HG03103 (cell line): ENCODE measurements at regions not wholly inside any gene's neighbourhood (a gene's known extent, or its start where the extent isn't known, plus 50 kb on each side); places are given as distances from the start of the nearest gene placed in this dataset.

Experiments
- ATAC-seq: cut with Tn5 transposase; IDR thresholded peaks from one replicate; pipeline ENCODE4 v1.9.1; 2021; ENCODE audit warnings: low read depth; ENCODE audit not compliant: unreplicated experiment

DNA sequence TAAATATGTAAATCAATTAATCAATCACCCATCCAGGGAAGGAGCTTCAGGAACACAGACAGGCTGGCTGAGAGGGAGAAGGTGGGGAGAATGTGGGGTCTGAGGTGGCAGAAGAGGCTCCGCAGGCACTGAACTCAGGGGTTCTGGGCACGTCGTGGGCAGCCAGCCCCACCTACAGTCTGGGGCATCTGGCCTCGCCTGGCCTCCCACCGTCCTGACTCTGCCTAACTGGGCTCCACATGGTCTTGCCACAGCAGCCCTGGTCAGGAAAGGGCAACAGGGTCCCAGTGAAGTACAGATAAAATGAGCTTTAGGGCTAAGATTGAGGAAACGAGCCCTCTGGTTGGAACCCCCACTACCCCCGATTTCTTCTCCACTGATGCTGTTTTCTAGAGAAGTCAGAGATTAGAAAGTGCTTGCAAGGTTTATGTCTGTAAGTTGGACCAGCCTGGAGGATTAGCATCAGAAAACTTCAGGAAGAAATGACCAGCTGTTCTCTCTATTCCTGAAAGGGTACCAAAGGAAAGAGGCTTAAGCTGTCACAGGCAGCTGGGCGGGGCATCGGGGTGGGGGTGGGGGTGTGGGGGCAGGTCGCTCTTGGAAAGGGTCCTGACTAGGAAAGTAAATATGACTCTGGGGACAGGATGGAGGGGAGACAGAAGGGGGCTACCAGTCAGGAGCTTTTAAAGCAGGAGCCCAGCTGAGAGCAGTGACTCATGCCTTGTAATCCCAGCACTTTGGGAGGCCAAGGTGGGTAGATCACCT is 261.7 kb downstream of the BUD13 start:
- ATAC-seq, result no peak

DNA sequence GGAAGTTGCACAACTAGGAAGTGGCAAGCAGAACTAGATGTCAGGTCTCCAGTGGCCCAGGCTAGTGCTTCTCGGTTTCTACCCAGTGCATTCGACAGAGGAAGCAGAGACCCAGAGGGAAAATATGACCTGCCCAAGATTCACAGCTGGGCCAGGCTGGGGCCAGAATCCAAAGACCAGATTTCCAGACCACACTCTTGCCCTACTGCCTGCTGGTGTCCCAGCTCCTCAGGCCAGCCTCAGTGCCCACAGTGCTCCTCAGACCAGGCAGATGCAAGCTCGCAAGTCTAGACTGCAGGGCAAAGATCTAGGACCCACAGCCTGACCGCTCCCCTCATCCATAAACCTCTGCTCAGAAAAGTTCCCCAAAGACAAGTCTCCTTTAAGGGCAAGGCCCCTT is 262.6 kb downstream of the BUD13 start:
- no peak for ATAC-seq

DNA sequence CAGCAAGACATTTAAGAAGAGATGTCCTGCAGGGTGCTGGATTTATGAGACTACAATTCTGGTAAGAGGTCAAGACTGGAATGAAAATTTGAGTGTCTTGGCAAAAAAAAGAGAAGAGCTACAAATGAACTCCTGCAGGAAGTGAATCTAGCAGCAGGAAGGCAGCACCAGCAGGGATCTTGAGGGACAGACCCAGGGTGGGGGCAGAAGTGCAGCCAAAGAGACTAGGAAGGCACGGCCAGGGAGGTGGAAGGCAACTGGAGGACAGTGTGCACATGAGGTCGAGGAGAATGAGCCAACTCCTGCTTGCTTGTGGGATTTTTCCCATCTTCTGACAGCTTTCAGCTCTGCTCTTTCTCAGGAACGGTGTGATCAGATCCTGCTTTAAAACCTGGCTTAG is 263.2 kb downstream of the BUD13 start:
- no peak for ATAC-seq

DNA sequence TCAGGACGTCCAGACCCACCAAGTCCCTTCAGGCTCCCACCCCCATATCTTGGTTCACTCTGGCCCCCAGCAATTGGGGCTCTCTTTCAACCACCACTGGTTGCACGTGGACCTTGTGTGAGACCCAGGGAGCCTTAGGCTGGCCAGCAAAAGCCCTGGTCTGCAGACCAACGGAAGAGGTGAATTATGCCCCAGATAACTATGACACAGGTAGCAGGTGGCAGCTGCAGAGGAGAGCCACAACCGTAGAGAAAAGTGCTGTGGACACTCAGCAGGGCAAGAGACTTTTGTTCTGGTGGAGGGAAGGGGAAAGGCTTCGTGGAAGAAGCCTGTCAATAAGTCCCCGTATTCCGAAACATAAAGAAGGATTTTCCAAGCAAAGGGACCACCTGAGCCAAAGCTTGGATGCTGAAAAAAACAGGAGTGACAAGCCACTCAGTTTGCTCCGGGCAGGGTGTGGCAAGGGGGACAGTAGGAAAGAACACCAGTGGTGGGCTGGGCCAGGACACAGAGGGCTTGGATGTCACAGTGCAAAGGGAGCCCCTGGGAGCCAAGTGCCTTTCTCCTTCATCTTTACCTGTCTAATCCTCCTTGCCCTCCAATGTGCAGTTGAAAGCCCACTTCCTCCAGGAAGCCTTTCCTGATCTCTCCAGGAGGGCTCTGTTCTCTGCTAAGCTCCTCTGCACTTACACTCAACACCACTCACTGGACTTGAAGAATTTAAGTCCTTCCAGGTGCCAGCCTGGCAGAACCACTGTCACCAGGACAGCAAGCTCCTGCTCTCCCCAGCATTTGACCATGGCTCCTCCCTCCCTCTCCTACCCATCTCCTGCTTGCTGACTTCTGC is 264.7 kb downstream of the BUD13 start:
- no peak for ATAC-seq

DNA sequence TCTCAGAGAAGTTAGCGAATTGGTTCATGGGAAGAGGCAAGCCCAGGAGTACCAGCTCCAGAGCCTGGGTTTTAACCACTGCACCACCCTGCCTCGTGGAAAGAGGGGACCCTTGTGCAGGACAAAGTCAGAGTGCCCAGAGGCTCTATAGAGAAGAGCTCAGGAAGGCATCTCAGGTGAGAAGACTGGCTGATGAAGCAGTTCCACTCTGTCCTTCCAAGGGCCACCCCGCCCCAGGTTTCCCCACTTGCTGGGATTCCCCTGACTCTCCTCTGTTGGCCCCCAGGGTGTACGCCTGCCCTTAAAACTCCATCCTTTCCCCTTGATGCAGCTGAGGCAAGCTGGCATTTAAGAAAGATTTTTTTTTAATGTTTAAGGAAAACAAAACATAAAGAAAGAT is 265.8 kb downstream of the BUD13 start:
- ATAC-seq, result no peak

DNA sequence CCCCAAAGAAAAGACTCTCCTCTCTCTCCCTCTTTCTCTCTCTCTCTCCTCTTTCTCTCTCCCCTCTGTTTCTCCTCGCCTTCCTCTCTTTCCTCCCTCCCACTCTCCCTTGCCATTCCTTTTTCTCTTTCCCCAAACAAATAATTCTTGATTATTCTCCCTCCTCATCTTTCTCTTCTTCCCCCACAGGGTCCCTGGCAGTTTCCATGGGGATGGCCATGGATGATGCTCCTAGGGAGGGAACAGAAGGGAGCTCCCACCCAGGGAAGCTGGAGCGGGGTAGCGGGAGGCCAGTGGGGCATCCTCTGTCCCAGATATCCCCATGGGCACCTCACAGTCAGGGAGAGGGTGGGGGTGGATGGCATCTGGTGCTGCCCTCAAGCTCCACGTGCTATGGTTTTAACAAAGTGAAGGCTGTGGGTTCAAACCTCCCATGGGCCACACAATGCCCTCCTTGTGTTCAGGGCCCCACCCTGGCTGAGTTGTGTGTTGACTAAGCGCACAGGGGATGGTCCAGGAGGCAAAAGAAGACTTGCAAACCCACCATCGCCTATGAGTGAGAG is 266.4 kb downstream of the BUD13 start:
- ATAC-seq, result no peak

DNA sequence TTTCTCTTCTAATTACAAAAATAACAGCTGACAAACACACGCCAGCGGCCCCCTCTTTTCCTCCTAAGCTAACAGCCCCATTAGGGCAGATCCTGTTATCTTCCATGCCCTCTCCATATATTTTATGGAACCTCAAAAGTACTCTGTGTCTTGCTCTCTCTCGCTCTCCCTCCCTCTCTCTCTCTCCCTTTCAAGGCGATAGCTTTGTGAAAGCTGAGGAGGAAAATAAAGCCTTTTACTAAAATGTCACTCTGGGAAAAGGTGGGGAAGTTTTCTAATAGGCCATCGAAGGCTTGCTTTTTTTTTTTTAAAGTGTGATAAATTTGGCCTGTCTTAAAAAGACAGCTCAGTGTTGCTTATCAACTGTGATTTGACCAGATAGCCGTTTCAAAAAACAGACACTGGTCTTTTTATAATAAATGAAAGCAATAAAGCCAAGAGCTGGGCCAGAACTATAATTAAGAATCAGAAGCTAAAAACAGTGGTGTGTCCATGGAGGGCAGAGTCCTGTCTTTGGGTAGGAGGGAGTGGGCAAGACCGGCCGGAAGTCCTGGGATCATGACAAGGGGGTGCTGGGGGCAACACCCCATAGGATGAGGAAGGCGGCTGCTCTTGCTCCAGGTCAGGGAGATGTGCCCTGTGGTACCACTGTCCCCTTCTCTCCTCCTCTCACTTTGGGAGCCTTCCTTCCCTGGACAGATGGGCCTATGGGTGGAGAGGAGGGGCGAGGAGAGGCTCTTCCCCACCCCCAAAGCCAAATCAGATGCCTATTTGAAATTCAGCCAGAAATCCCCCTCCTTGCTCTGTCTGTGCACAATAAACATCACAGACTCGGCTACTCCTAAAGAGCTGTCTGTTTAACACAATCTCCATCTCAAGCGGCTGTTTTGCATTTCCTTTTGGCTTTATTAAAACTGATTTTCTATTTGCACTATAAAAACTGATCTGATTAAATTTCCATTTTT is 267.2 kb downstream of the BUD13 start:
- ATAC-seq, result no peak

DNA sequence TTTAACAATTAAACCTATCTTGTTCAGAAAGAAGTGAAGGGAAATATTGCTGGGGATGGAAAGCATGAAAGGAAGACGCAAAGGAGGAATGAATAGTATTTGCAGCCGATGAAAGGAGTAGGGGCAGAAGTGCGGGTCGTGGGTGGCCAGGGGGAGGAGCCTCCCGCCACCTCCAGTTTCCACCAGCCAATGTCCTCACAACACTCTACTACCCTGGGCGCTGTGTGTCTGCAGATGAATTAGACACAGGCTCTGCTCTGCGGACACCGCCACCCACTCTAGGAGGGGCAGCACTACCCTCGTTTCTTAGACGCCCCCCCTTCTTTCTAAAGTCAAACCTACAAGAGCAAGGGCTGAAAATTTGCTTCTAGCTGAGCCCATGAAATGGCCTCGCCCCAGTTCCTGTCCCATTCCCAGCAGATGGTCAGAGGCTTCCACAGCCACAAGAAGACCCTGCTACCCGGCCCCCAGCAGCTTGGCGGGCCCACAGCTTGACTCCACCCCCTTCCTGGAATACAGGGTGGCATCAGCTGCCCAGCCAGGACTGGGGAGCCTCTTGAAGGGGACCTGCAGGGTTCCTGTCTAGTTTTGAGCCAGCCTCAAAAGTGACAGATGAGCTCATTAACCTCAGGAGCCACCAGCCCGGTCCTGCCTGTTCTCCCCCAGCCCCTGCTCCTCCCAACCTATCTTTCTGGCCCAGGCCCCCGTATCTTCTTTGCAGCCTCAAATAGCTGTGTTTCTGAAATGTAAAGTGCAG is 268.1 kb downstream of the BUD13 start:
- no peak for ATAC-seq

DNA sequence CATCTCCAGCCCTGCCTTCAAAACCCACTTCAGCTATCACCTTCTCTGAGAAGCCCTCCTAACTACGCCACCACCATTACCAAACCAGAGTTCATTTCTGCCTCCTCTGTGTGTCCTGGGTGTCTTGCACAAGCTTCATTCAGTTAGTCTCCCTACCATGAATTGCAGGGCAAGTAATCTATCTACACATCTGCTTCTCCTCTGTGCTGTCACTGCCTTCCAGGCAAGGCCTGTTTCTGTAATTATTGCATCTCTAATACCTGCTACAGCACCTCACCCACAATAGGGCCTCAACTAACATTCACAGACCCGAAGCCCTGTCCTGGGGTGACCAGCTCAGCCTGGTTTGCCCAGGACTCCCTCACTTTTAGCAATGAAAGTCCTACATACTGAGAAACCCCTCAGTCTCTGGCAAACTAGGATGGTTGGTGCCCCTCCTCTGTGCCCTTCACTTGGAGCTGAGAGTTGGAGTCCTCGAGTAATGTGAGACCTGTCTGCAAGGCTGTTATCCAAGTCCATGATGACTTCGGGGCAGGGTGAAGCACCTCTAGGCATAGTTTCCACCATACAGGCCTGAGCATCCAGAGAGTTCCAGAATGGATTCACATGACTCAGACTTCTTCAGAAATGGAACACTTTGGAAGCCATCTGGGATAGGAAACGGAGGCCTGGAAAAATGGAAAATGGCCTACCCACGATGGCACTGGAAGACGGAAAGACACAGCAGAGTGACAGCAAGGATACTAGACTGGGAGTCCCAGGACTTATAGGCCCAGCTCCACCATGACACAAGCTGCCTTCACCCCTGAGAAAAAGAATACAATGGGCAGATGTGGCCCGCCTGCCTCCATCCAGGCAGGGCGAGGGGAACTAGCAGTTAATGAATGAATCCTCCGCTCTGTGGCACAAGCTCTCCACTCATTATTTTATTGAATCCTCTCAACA is 269.3 kb downstream of the BUD13 start:
- no peak for ATAC-seq

DNA sequence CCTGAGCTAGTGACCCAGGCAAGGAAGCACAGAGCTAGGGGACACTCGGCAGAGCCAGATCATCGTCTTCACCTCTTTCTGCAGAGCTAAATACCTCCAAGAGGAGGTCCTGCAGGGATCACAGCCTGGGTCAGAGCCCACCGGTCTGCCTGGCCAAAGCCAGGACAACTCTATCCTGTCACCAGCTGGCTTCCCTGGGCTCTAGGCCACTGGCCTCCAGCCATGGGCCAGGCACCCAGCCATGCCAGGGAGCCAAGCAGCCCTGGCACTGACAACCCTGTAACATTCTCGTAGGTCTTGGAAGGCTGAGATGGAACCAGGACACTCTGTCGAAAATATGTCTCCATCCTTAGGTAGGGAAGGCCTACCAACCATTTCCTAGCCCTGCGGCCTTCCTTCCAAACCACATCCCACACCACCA is 270.1 kb downstream of the BUD13 start:
- no peak for ATAC-seq

DNA sequence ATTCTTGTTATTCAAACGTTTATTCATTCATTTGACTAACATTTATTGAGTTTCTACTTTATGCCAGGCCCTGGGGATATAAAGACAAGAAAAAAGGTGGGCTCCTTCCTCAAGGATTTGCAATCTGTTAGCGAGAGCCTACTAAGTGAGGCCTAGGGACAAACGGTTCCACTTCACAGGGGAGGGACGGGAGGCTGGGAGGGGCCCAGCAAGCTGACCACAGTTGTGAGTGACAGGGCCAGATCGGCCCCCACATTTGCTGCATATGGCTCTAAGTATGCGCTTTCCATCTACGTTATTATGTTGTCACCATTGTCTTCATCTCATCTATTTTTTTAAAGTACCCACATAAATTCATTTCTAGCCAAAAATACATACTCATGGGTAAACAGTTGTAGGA is 271.1 kb downstream of the BUD13 start:
- no peak for ATAC-seq

DNA sequence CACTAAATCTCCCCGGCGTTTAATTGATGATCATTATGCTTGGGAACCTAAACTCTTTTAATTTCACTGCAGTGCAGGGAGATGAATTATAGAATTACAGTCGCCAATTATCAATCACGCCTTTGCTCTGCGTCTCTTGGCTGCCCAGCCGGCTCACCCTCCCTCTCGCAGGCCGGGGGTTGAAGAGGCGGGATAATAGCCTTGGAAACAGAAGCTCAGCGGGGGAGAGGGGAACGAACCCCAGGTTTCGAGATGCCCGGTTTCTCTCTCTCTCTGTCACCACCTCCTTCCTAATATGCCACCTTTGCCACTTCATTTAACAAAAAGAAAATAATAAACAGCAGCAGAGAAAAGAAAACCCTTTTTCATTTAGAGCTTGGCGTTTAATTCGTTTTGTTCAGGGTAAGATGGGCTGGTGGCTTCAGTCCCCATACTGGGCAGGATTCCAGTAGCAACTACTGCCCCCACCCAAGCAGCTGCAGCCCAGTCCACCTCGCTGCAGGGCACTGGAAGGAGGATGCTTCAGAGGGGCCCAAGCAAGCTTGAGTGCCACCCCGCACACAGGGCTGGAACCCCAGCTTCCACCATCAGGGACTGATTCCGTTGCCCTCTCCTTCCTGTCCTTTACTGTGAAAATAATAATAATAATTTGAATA is 271.7 kb downstream of the BUD13 start:
- ATAC-seq, result no peak

DNA sequence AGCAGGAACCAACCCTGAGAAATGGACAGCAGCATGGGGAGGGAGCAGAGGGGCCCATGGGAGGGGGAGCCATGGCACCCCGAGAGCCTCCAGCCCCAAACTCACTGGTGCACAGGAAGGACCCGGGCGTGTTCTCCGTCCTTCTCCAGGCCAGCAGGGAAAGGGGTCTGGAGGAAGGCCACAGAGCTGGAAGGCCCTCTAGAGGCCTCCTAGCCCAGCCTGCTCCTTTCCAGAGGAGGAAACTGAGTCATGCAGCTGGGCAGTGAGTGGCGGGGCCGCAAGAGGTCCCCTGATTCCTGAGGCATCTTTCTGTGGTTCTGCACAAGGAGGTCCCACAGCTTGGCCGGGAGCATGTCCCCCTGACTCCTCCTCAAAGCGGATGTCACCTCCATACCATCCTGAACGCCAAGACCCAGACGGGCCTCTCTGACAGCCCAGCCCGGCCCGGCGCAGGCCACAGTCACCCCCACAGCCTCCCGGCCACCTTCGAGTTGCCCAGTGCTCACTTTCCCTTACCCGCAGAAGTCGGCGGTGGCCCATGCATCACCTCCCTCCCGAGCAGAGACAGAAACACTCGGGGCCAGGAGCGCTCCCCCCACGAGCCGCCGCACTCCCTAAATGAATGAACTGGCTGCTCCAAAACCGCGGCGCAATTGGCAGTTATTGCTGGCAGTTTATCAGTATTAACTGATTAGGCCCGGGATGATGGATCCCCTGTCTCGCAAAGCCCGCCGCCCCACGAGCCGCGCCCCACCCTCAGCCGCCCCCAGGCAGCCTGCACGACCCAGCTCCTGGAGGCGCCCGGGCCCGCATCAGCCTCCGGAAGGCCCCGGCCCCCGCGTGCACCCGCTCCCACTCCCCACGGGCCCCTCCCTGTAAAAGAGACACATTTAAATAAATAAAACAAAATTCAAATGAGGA is 272.5 kb downstream of the BUD13 start:
- no peak for ATAC-seq

DNA sequence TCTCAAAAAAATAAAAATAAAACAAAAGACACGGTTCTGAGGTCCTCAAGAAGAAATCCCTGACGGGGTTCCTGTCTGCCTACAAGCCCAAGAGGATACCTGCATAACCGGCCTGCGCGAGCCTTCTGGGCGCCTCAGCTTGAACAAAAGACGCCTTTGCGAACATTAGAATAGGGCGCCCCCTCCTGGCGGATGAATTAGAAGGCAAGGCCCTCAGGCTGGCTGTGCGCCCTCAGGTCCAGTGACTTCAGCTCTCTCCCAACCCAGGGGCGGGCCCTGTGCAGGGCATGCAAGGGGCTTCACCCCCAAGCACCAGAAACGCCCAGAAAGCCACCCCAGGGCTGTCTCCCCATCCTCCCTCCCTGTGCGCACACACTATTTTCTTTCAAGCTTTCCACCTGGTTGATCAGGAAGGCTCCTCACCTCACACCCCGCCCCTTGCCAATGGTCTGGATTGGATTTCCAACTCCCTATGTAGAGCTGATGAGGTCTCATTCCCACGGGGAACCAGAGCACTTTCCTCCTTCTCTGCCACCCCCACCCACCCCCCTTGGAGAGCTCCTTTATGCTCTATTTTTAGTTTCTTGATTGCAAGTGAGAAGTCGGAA is 273.3 kb downstream of the BUD13 start:
- ATAC-seq, result no peak

DNA sequence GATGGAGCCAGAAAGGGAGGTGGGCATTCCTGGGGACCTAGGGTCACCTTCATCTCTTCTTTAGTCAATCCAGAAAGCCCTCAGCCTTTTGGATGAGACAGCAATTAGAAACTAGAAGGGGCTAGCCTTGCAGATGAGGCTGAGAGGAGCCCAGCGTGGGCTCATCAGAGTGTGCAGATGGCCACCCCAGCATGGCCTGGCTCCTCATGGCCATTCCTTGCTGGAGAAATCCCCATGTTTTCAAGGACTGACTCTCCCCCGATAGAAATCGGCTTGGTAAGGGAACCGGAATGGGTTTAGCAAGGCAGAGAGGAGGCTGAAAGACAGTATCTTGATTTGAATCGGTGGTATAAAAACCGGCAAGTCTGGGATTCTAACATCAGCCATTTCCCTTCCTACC is 274.6 kb downstream of the BUD13 start:
- ATAC-seq, result no peak

DNA sequence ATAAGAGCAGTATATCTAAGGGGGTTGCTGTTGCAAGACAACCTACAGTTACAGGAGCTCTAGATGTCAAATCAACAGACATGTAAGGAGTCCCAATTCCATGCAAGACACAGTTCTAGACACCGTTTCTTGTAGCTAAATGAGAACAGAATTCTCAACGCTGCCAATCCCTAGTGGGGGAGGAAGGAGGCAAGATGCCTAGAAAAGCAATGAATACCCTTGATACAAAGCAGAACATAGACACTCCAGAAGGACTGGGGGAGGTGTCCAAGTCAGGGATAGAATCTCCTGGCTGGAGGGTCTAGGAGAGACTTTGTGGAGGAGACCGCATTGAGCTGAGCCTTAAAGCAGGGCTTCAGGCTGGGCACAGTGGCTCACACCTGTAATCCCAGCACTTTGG is 280.2 kb downstream of the BUD13 start:
- no peak for ATAC-seq
